ENCODE measurements at regions not wholly inside any gene's neighbourhood (a gene's known extent, or its start where the extent isn't known, plus 50 kb on each side); places are given as distances from the start of the nearest gene placed in this dataset.

- TF ChIP-seq CTCF (IDR thresholded peaks at IDR 0.05) = no peak
- Histone ChIP-seq H3K27me3 (ENCODE audit: low read depth) (no peaks in the 10 kb centered on the region), H3K4me3 (no peak overlapping the region), H3K36me3 (no peaks in the 10 kb centered on the region), H3K27ac (no peak overlapping the region), H3K4me1 (no peaks in the 10 kb centered on the region), H3K9me3 (no peaks in the 10 kb centered on the region)
- DNase-seq (no peak), ATAC-seq (no peak)
- intact Hi-C loops (cut with DNase I) = no loop called here
Measured at GRCh38 chr2:58871469-58872142, 630.5 kb upstream of the FANCL start.

GRCh38 chr2:58870704-58871103 is 629.6 kb upstream of the FANCL start:
- Histone ChIP-seq H3K36me3 (no peaks in the 10 kb centered on the region), H3K9me3 (no peaks in the 10 kb centered on the region), H3K4me3 (no peak overlapping the region), H3K27me3 (ENCODE audit: low read depth) (no peaks in the 10 kb centered on the region), H3K27ac (no peak overlapping the region), H3K4me1 (no peaks in the 10 kb centered on the region)
- ATAC-seq (no peak), DNase-seq (no peak)
- intact Hi-C loops (cut with DNase I) = no loop called here
- TF ChIP-seq CTCF (IDR thresholded peaks at IDR 0.05) = no peak

- H3K36me3 ChIP-seq = no peaks in the 10 kb centered on the region
- H3K9me3 ChIP-seq = no peaks in the 10 kb centered on the region
- DNase-seq (no peak), ATAC-seq (no peak)
- intact Hi-C loops (cut with DNase I) = no loop called here
- H3K4me1 ChIP-seq = no peaks in the 10 kb centered on the region
- TF ChIP-seq CTCF (IDR thresholded peaks at IDR 0.05) = no peak
- H3K27ac ChIP-seq = no peak overlapping the region
- no peak overlapping the region for H3K4me3 ChIP-seq
- no peaks in the 10 kb centered on the region for H3K27me3 ChIP-seq (ENCODE audit: low read depth)
Measured at GRCh38 chr2:58866946-58867345, 625.8 kb upstream of the FANCL start.

- no peak overlapping the region for H3K27ac ChIP-seq
- intact Hi-C loops (cut with DNase I) = no loop called here
- DNase-seq (no peak), ATAC-seq (no peak)
- H3K9me3 ChIP-seq = no peaks in the 10 kb centered on the region
- no peaks in the 10 kb centered on the region for H3K4me1 ChIP-seq
- H3K36me3 ChIP-seq = no peaks in the 10 kb centered on the region
- TF ChIP-seq CTCF (IDR thresholded peaks at IDR 0.05) = no peak
- H3K27me3 ChIP-seq (ENCODE audit: low read depth) = no peaks in the 10 kb centered on the region
- H3K4me3 ChIP-seq = no peak overlapping the region
Measured at GRCh38 chr2:58866527-58866926, 625.4 kb upstream of the FANCL start.

- H3K27me3 ChIP-seq (ENCODE audit: low read depth) = no peaks in the 10 kb centered on the region
- no peak overlapping the region for H3K4me3 ChIP-seq
- H3K27ac ChIP-seq = no peak overlapping the region
- no peak for DNase-seq
- no peaks in the 10 kb centered on the region for H3K36me3 ChIP-seq
- intact Hi-C loops (cut with DNase I) = no loop called here
- no peaks in the 10 kb centered on the region for H3K9me3 ChIP-seq
- no peaks in the 10 kb centered on the region for H3K4me1 ChIP-seq
- no peak for TF ChIP-seq CTCF (IDR thresholded peaks at IDR 0.05)
- ATAC-seq = no peak
Measured at GRCh38 chr2:58866040-58866439, 624.9 kb upstream of the FANCL start.
